Mesothelial cell of epicardium (in vitro differentiated cells): ENCODE measurements at regions not wholly inside any gene's neighbourhood (a gene's known extent, or its start where the extent isn't known, plus 50 kb on each side); places are given as distances from the start of the nearest gene placed in this dataset.

Experiments
- DNase-seq, 2 experiments: peaks; one replicate each; pipeline ENCODE4 v3.0.0; 2021; ENCODE audit warnings: low spot score in 2 of 2; ENCODE audit not compliant: unreplicated experiment in 2 of 2
- H3K27ac Mint-ChIP-seq: 2 replicates; pipeline ENCODE4 v1.8.0; 2021; ENCODE audit warnings: mixed read lengths
- H3K27me3 Mint-ChIP-seq: 2 replicates; pipeline ENCODE4 v1.8.0; 2021; ENCODE audit warnings: low read depth, mixed read lengths
- H3K36me3 Mint-ChIP-seq: 2 replicates; pipeline ENCODE4 v1.8.0; 2021; ENCODE audit warnings: mixed read lengths
- H3K4me1 Mint-ChIP-seq: 2 replicates; pipeline ENCODE4 v1.8.0; 2021; ENCODE audit warnings: mixed read lengths
- H3K4me3 Mint-ChIP-seq: 2 replicates; pipeline ENCODE4 v1.8.0; 2021; ENCODE audit warnings: mild to moderate bottlenecking, moderate library complexity, mixed read lengths
- H3K9me3 Mint-ChIP-seq: 2 replicates; pipeline ENCODE4 v1.8.0; 2021; ENCODE audit warnings: mixed read lengths
- TF ChIP-seq, protein P1 (sequence below): fragments of 200-600 bp; sonication (generic); IDR thresholded peaks from one replicate; pipeline ENCODE4 v1.5.0; 2021; ENCODE audit warnings: antibody characterized with exemption; ENCODE audit not compliant: unreplicated experiment

DNA sequence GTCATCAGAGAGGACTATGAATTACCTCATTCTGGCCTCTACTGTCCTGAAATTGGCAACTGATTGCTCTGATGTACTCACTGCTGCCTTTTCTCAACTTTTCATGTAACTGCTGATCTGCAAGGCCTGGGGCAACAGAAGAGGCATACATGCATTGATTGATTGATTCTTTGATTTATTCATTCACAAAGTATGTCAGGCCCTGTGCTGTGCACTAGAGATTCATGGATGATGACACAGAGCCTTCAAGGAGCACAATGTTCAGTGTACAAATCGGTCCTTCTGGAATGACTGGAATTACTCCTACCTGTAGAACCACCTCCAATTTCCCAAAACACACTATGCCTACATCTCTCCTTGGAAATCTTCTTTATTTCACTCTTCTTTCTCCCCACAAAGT lies 111.3 kb downstream of the LRATD1 start:
- TF ChIP-seq, protein P1, sequence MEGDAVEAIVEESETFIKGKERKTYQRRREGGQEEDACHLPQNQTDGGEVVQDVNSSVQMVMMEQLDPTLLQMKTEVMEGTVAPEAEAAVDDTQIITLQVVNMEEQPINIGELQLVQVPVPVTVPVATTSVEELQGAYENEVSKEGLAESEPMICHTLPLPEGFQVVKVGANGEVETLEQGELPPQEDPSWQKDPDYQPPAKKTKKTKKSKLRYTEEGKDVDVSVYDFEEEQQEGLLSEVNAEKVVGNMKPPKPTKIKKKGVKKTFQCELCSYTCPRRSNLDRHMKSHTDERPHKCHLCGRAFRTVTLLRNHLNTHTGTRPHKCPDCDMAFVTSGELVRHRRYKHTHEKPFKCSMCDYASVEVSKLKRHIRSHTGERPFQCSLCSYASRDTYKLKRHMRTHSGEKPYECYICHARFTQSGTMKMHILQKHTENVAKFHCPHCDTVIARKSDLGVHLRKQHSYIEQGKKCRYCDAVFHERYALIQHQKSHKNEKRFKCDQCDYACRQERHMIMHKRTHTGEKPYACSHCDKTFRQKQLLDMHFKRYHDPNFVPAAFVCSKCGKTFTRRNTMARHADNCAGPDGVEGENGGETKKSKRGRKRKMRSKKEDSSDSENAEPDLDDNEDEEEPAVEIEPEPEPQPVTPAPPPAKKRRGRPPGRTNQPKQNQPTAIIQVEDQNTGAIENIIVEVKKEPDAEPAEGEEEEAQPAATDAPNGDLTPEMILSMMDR: no peak
- DNase-seq: no peak

DNA sequence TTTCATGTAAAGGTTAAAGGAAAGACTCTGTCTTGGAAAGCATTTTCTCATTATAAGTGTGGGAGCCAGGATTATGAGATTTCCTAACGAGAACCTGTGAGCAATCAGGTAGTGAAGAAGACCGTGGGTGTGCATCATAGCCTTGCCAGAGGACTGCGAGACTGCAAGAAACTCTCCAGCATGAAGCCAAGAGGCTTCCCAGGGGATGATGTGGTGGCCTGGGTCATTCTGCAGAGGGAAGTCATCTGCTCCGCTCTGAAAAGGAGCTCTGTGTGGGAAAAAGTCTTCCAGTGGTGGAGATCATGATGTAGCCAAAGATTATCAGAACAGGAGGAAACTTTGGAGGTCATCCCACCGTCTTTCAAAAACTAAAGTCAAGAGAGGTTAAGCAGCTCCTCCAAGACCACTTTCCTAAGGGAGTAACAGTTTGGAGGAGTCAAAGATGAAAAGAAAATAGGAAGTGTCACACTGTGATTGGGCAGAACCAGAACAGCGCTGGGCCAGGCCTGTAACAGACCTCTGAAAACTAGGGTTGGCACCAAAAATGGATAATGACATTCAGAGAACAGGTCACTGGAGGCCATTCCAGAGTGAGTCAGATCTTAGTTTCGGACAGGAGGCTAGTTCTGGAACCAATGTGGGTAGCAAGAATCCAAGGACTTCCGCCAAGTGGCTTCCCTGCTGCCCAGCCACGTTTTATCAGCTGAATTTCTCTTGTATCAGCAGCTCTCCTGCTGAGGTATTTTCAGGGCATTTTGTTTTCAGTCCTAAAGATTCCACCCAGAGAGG lies 113.0 kb downstream of the LRATD1 start:
- H3K4me3 Mint-ChIP-seq: no peak overlapping the region
- H3K4me1 Mint-ChIP-seq: peaks cover 8% of the 10 kb centered on the region
- no peak overlapping the region for H3K27ac Mint-ChIP-seq
- H3K27me3 Mint-ChIP-seq: peaks cover 24% of the 10 kb centered on the region
- TF ChIP-seq, protein P1: no peak
- no peaks in the 10 kb centered on the region for H3K36me3 Mint-ChIP-seq
- H3K9me3 Mint-ChIP-seq: no peaks in the 10 kb centered on the region
- no peak for DNase-seq

More for the DNA sequence above, 111.3 kb downstream of the LRATD1 start:
- Mint-ChIP-seq H3K4me1 (peaks cover 8% of the 10 kb centered on the region), H3K9me3 (no peaks in the 10 kb centered on the region), H3K27ac (no peak overlapping the region), H3K27me3 (peaks cover 28% of the 10 kb centered on the region), H3K36me3 (no peaks in the 10 kb centered on the region), H3K4me3 (no peak overlapping the region)

DNA sequence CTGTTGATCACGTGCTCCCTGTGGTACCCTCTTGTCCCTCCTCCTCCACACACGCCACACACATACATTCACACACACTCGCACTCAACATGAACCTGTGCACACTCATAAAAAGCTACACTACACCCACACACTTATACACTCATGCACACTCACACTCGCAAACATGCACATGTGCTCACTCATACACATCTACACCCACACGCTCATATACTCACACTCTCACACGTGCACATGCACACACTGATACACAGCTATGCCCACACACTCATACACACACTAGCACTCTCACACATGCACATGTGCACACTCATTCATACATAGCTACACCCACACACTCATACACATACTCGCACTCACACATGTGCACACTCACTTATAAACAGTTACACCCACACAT lies 113.6 kb downstream of the LRATD1 start:
- Mint-ChIP-seq H3K9me3 (no peaks in the 10 kb centered on the region), H3K27ac (no peak overlapping the region), H3K4me3 (no peak overlapping the region), H3K36me3 (no peaks in the 10 kb centered on the region), H3K4me1 (peaks cover 8% of the 10 kb centered on the region), H3K27me3 (peaks cover 21% of the 10 kb centered on the region)
- DNase-seq: no peak
- TF ChIP-seq, protein P1: no peak

DNA sequence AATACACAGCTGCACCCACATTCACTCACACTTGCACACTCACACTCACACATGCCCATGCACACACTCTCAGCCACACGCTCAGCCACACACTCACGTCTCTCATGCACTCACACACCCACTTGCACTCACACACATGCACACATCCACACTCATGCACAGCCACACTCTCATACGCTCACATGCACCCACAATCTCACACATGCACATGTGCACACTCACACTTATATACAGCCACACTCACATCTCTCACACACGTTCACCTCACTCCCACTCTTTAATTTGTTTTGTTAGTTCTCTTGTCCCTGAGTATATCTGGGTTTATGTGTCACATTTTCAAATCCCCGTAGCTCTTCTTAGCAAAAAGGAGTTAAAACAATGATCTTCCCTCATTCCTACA lies 114.9 kb downstream of the LRATD1 start:
- no peaks in the 10 kb centered on the region for H3K36me3 Mint-ChIP-seq
- peaks cover 8% of the 10 kb centered on the region for H3K4me1 Mint-ChIP-seq
- no peak for DNase-seq
- no peaks in the 10 kb centered on the region for H3K9me3 Mint-ChIP-seq
- no peak overlapping the region for H3K4me3 Mint-ChIP-seq
- H3K27me3 Mint-ChIP-seq: peaks cover 14% of the 10 kb centered on the region
- H3K27ac Mint-ChIP-seq: no peak overlapping the region
- TF ChIP-seq, protein P1: no peak

DNA sequence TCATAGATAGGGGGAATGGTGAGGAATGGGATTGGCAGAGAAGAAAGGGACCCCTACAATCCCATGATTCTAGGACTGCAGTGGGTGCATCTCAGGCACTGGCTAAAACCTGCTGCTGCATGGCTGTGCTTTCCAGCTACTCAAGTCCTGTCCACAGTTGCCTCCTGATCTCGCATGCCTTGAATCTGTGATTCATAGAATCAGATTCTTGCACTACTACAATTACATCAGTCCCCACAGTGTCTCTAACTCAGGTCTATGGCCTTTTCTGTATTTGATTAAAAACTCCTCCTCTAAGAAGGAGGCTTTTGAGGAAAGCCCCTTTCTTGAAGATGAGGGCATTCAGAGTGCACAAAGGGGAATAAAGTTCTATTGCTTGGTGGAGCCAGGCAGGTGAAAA lies 117.4 kb downstream of the LRATD1 start:
- H3K27me3 Mint-ChIP-seq: peaks cover 16% of the 10 kb centered on the region
- DNase-seq: no peak
- no peak overlapping the region for H3K4me3 Mint-ChIP-seq

More for the DNA sequence above, 117.4 kb downstream of the LRATD1 start:
- H3K36me3 Mint-ChIP-seq: no peaks in the 10 kb centered on the region
- no peaks in the 10 kb centered on the region for H3K4me1 Mint-ChIP-seq
- no peaks in the 10 kb centered on the region for H3K9me3 Mint-ChIP-seq
- TF ChIP-seq, protein P1: no peak
- H3K27ac Mint-ChIP-seq: no peak overlapping the region
